Right atrium auricular region (tissue), 2 donors: ENCODE measurements at regions not wholly inside any gene's neighbourhood (a gene's known extent, or its start where the extent isn't known, plus 50 kb on each side); places are given as distances from the start of the nearest gene placed in this dataset.

Experiments used
- DNase-seq: peaks from one replicate; pipeline ENCODE4 v3.0.0-alpha.2; 2019; ENCODE audit warnings: low spot score
- H3K27ac ChIP-seq, 2 donors: fragments of 200-600 bp; sonication (generic); 1 replicate in 1 of 2; 2 replicates in 1 of 2; pipeline ENCODE4 v1.5.1; 2016 to 2019
- H3K27me3 ChIP-seq, 2 donors: fragments of 200-600 bp; sonication (generic); one replicate each; pipeline versions ENCODE4 v1.5.1 to v1.6.0; 2017 to 2019
- H3K36me3 ChIP-seq: fragments of 200-600 bp; sonication (generic); one replicate; pipeline ENCODE4 v1.5.1; 2016
- H3K4me1 ChIP-seq, 2 donors: fragments of 200-600 bp; sonication (generic); one replicate each; pipeline versions ENCODE4 v1.5.1 to v1.6.0; 2017 to 2019
- H3K4me3 ChIP-seq, 2 donors: fragments of 200-600 bp; sonication (generic); 1 replicate in 1 of 2; 2 replicates in 1 of 2; pipeline ENCODE4 v1.5.1; 2017 to 2019; ENCODE audit warnings: mild to moderate bottlenecking in 1 of 2, moderate library complexity in 1 of 2
- H3K9me3 ChIP-seq, 2 donors: fragments of 200-600 bp; sonication (generic); one replicate each; pipeline ENCODE4 v1.5.1; 2019
- TF ChIP-seq, protein P1 (sequence below), 2 donors: fragments of 200-600 bp; sonication (generic); IDR thresholded peaks; one replicate each; pipeline ENCODE4 v1.5.1; 2019; ENCODE audit warnings: antibody characterized with exemption in 2 of 2

GRCh38 chr15:69636169-69636915, 183.7 kb downstream of the RPLP1 start:
- H3K9me3 ChIP-seq = no peaks in the 10 kb centered on the region
- DNase-seq = no peak
- TF ChIP-seq, protein P1, sequence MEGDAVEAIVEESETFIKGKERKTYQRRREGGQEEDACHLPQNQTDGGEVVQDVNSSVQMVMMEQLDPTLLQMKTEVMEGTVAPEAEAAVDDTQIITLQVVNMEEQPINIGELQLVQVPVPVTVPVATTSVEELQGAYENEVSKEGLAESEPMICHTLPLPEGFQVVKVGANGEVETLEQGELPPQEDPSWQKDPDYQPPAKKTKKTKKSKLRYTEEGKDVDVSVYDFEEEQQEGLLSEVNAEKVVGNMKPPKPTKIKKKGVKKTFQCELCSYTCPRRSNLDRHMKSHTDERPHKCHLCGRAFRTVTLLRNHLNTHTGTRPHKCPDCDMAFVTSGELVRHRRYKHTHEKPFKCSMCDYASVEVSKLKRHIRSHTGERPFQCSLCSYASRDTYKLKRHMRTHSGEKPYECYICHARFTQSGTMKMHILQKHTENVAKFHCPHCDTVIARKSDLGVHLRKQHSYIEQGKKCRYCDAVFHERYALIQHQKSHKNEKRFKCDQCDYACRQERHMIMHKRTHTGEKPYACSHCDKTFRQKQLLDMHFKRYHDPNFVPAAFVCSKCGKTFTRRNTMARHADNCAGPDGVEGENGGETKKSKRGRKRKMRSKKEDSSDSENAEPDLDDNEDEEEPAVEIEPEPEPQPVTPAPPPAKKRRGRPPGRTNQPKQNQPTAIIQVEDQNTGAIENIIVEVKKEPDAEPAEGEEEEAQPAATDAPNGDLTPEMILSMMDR (IDR thresholded peaks at IDR 0.05) = no peak
- no peak overlapping the region for H3K27ac ChIP-seq
- H3K4me3 ChIP-seq = no peak overlapping the region
- H3K4me1 ChIP-seq = no peaks in the 10 kb centered on the region
- H3K36me3 ChIP-seq = no peaks in the 10 kb centered on the region
- no peaks in the 10 kb centered on the region for H3K27me3 ChIP-seq

- no peak overlapping the region for H3K27ac ChIP-seq
- no peaks in the 10 kb centered on the region for H3K4me1 ChIP-seq
- H3K9me3 ChIP-seq = no peaks in the 10 kb centered on the region
- no peaks in the 10 kb centered on the region for H3K27me3 ChIP-seq
- peak; percentile 4 for DNase-seq
- no peaks in the 10 kb centered on the region for H3K36me3 ChIP-seq
- TF ChIP-seq, protein P1 (IDR thresholded peaks at IDR 0.05) = no peak
- no peak overlapping the region for H3K4me3 ChIP-seq
These were observed 185.2 kb downstream of the RPLP1 start for GRCh38 chr15:69637818-69638217.

GRCh38 chr15:69643476-69643875, 190.9 kb downstream of the RPLP1 start:
- no peaks in the 10 kb centered on the region for H3K27me3 ChIP-seq
- TF ChIP-seq, protein P1 (IDR thresholded peaks at IDR 0.05) = no peak
- no peak overlapping the region for H3K4me3 ChIP-seq
- H3K36me3 ChIP-seq = no peaks in the 10 kb centered on the region
- DNase-seq = no peak
- no peaks in the 10 kb centered on the region for H3K9me3 ChIP-seq
- peaks cover 0 to 1% of the 10 kb centered on the region in 2 donors for H3K4me1 ChIP-seq
- H3K27ac ChIP-seq = no peak overlapping the region

DNA sequence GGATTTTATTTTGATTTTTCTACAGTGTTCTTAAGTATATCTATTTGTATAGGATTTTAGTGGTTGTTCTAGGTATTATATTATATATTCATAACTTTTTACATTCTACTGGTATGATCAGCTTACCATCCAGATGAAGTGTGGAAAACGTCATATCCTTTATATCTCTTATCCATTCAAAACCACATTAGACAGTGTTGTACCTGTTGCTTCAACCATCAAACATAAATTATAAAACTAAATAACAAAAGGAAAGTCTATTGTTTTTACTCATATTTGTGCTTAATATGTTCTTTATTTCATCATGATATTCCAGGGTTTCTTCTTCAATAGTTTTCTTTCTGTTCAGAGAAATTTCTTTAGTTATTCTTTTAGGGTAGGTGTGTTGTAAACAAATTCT, 191.4 kb downstream of the RPLP1 start:
- Histone ChIP-seq H3K27me3 (no peaks in the 10 kb centered on the region), H3K4me3 (no peak overlapping the region), H3K27ac (no peak overlapping the region), H3K36me3 (no peaks in the 10 kb centered on the region), H3K4me1 (peaks cover 0 to 3% of the 10 kb centered on the region in 2 donors), H3K9me3 (no peaks in the 10 kb centered on the region)
- TF ChIP-seq, protein P1 (IDR thresholded peaks at IDR 0.05) = no peak
- no peak for DNase-seq

GRCh38 chr15:69644876-69645275, 192.3 kb downstream of the RPLP1 start:
- Histone ChIP-seq H3K36me3 (no peaks in the 10 kb centered on the region), H3K27ac (no peak overlapping the region), H3K9me3 (no peaks in the 10 kb centered on the region), H3K27me3 (no peaks in the 10 kb centered on the region), H3K4me3 (no peak overlapping the region), H3K4me1 (peaks cover 0 to 3% of the 10 kb centered on the region in 2 donors)
- TF ChIP-seq, protein P1 (IDR thresholded peaks at IDR 0.05) = no peak
- DNase-seq = no peak

DNA sequence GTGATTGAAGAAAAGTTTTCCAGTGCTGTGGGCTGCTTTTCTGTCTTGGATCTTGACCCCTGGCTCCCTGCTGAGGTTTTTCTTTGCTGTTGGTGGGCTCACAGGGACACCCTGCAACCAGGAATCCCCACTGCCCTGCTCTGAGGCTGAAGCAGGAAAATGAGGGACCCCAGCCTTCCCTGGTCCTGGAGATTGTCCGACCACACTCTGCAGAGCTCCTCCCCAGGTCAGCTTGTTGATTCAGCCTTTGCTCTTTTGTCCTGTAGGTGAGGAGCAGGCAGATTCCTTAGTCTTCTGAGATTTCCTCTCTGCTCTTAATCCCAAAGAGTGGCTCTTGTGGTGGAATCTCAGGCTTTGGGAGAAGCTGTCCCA, 194.5 kb downstream of the RPLP1 start:
- Histone ChIP-seq H3K27me3 (no peaks in the 10 kb centered on the region), H3K4me1 (peaks cover 0 to 3% of the 10 kb centered on the region in 2 donors), H3K4me3 (no peak overlapping the region), H3K36me3 (no peaks in the 10 kb centered on the region), H3K9me3 (no peaks in the 10 kb centered on the region), H3K27ac (no peak overlapping the region)
- TF ChIP-seq, protein P1 (IDR thresholded peaks at IDR 0.05) = no peak
- DNase-seq = no peak
